T47D (cell line): ENCODE measurements at regions not wholly inside any gene's neighbourhood (a gene's known extent, or its start where the extent isn't known, plus 50 kb on each side); places are given as distances from the start of the nearest gene placed in this dataset.

Experiments
- DNase-seq, 2 experiments: peaks; one replicate each; pipeline versions ENCODE4 v3.0.0 to v3.0.0-alpha.2; 2011 to 2012; ENCODE audit warnings: low read depth in 1 of 2, low spot score in 1 of 2
- JUND ChIP-seq: IDR thresholded peaks from 2 replicates; pipeline ENCODE4 v1.6.1; 2012; ENCODE audit warnings: low read depth
- in situ Hi-C: cut with HindIII; loops from 2 replicates; pipeline ENCODE4 v1.10.0; 2016; ENCODE audit warnings: low sequenced_read_pairs, low pct_unique_long_range_greater_than_20kb

GRCh38 chr6:81816380-81816779 lies 63.9 kb upstream of the TENT5A start:
- no peak for DNase-seq
- no peak for TF ChIP-seq JUND
- in situ Hi-C loops: no loop called here

- TF ChIP-seq JUND: no peak
- DNase-seq: no peak
- in situ Hi-C loops: no loop called here
Measured at GRCh38 chr6:81814370-81815076, 62.0 kb upstream of the TENT5A start.

DNA sequence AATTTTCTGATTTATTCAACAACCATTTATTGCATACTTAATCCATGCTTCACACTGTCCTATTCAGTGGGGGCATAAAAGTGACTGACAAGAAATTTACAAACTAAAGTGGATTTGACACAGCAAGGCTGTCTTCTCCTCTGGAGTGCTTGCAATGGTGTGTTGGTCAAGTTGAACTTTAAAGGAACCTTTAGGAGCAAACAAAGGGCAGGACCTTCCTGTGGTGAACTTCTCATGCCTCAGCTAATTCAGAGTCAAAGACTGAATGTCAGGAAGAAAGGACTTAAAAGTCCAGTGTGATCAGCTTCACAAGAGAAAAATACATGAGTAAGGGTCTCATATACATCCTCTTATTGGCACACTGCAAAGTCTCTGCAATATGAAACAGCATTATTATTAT lies 60.8 kb upstream of the TENT5A start:
- in situ Hi-C loops: no loop called here
- DNase-seq: no peak
- TF ChIP-seq JUND: no peak

GRCh38 chr6:81812401-81812800 lies 59.9 kb upstream of the TENT5A start:
- DNase-seq: no peak
- no peak for TF ChIP-seq JUND
- in situ Hi-C loops: no loop called here

- in situ Hi-C loops: no loop called here
- no peak for DNase-seq
- no peak for TF ChIP-seq JUND
Measured at GRCh38 chr6:81808851-81809570, 56.5 kb upstream of the TENT5A start.

- in situ Hi-C loops: no loop called here
- TF ChIP-seq JUND: no peak
- DNase-seq: peak in 1 of 2 experiments; percentile 60
Measured at GRCh38 chr6:81806793-81807565, 54.5 kb upstream of the TENT5A start.

GRCh38 chr6:81802356-81802755 lies 49.9 kb upstream of the TENT5A start:
- in situ Hi-C loops: no loop called here
- TF ChIP-seq JUND: no peak
- DNase-seq: no peak
